ENCODE measurements at regions not wholly inside any gene's neighbourhood (a gene's known extent, or its start where the extent isn't known, plus 50 kb on each side); places are given as distances from the start of the nearest gene placed in this dataset.
"Not testable (repeated sequence)": the region's sequence is repeated elsewhere in the genome, so short reads cannot be mapped to it uniquely, and the experiment has no call there.

GRCh38 chrX:104513162-104513561 is 52.8 kb upstream of the IL1RAPL2 start:
- no peak for DNase-seq

DNA sequence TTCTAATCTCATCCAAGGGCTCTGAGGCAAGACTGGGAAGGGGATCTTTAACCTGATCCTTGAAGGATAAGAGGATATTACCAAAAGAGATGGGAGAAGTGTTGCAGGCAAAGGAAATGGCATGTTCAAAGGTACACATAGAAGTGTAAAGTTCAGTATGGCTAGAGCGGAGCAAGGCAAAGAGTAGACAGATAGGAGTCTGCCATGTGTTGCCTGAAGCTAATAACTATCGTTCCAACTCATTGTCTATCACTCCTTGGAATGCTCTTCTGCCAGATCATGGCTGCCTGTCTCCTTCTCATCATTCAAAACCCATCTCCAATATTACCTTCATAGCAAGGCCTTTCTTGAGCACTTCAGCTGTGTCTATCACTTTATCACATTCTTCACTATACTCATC is 55.2 kb upstream of the IL1RAPL2 start:
- no peak for DNase-seq

GRCh38 chrX:104502460-104502859 is 63.5 kb upstream of the IL1RAPL2 start:
- DNase-seq, result no peak

- no peak for DNase-seq
Measured at GRCh38 chrX:104488811-104489210, 77.2 kb upstream of the IL1RAPL2 start.

GRCh38 chrX:104486691-104487090 is 79.3 kb upstream of the IL1RAPL2 start:
- no peak for DNase-seq

DNA sequence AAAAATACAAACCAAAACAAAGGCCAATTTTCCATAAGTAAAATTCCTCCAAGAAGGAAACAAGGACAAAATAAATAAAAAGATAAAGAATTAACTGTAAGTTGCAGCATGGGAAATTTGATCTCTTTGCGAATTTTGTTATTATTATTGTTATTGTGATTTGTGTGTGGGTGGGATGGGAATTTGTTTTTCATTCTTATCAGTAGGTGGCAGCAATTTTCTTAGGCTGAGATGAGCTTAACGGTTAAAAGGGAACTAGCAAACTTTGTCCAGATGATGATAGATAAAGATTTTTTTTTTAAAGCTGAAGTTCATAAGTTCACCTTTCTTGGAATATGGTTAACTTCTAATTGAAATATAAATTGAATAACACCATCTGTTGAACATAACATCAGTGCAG is 83.2 kb upstream of the IL1RAPL2 start:
- DNase-seq, result no peak

GRCh38 chrX:104469771-104470170 is 96.2 kb upstream of the IL1RAPL2 start:
- DNase-seq, result no peak

GRCh38 chrX:104459796-104460195 is 106.2 kb upstream of the IL1RAPL2 start:
- DNase-seq, result no peak

- not testable (repeated sequence) for DNase-seq
Measured at GRCh38 chrX:104457130-104457529, 108.9 kb upstream of the IL1RAPL2 start.

DNA sequence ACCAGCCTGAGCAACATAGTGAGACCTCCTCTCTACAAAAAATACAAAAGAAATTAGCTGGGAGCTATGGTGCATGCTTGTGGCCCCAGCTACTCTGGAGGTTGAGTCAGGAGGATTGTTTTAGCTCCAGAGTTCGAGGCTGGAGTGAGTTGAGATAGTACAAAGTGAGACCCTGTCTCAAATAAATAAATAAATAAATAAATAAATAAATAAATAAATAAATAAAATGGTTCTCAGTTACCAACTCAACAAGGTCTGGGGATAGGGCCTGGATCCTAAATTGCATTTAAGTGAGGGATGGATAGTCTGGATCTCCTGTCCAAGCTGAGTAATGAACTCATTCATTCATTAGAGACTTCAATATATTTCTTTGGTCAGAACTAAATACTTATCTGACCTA is 115.7 kb upstream of the IL1RAPL2 start:
- DNase-seq, result no peak

DNA sequence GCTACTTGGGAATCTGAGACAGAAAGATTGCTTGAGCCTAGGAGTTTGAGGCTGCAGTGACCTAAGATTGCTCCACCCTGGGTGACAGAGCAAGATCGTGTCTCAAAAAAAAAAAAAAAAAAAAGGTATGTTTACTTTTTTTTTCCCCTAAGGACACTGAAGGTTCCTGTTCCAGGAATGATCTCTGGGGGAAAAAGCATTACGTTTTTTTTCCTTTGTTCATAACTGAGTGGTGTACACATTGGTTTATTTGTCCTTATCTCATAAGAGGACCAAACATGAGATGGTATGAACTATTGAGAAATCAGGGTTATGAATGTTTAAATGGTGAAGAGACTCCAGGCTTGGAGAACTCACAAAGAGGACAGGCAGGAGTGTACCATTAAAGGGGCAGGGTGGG is 120.4 kb upstream of the IL1RAPL2 start:
- no peak for DNase-seq

DNA sequence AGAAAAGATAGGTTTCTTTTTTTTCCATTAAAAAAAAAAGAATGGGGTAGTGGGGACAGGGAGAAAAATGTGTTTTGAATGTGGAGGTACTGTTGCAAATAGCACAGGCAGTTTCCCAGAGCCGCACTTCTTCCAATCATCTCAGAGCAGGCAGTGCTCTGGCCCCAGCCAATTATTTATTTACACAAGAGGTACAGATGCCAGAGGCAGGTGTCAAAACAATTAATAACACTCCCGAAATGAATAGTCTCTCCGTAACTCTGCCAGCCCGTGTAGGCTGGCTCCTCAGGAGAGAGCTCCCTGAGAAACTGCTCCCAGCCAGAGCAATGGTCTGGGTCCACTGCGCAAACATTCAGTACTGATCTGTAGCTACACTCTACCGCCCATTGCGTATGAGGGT is 130.8 kb upstream of the IL1RAPL2 start:
- no peak for DNase-seq

- no peak for DNase-seq
Measured at GRCh38 chrX:104432321-104432720, 133.7 kb upstream of the IL1RAPL2 start.

GRCh38 chrX:104430742-104431119 is 135.3 kb upstream of the IL1RAPL2 start:
- no peak for DNase-seq

GRCh38 chrX:104430072-104430741 is 135.8 kb upstream of the IL1RAPL2 start:
- no peak for DNase-seq

- no peak for DNase-seq
Measured at GRCh38 chrX:104428231-104428630, 137.8 kb upstream of the IL1RAPL2 start.

- no peak for DNase-seq
Measured at GRCh38 chrX:104427693-104428092, 138.3 kb upstream of the IL1RAPL2 start.

DNA sequence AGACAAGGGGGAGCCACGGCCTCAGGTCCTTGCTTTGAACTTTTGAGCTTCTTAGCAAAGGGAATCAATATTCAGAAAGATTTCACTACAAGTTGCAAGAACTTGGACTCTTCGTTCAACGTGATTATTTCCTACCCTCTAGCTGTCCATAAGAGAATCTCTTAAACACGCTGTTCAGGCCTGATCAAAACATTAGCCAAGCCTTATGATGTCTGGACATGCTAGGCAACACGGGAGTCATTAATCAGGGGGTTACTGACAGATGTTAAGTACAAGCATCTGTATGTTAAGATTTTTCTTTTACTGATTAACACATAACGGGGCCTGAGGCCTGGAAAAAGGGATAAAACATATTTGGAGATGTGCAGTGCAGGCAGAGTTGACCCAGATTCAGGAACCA is 138.9 kb upstream of the IL1RAPL2 start:
- no peak for DNase-seq

- no peak for DNase-seq
Measured at GRCh38 chrX:104420907-104421306, 145.1 kb upstream of the IL1RAPL2 start.

DNA sequence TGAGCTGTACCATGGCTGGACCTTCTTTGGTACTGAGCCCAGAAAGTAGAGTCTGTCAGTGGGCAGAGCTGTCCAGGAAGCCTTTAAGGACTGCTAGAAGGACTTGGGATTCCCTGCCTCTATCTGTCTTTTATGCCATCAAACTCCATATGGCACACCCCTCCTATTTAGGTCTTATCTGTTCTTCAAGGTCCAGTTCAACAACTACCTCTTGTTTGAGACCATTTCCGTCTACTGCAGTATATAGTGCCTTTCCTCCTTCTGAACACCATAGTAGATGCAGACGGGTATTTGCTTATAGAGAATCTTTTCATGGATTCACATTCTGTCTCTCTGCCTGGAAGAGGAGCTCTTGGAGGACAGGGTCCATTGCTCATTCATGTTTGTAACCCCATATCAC is 146.1 kb upstream of the IL1RAPL2 start:
- no peak for DNase-seq

DNA sequence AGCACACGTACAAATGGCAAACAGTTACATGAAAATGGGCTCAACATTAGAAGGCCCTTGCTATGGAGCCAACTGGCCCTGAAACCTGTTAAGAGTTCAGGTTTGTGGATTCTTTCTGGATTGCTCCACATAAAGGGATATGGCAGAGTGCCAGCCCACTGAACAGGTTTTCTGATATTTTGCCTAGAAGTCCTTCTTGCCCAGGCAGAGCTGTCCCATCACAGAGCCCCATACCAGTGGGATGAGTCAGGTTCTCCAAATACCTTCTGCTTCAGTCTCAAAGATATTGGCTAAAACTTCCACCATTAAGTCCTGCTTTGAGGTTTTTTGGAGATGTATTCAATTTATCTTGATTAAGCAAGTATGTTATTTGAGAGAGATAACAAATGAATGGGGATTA is 146.8 kb upstream of the IL1RAPL2 start:
- DNase-seq, result no peak

DNA sequence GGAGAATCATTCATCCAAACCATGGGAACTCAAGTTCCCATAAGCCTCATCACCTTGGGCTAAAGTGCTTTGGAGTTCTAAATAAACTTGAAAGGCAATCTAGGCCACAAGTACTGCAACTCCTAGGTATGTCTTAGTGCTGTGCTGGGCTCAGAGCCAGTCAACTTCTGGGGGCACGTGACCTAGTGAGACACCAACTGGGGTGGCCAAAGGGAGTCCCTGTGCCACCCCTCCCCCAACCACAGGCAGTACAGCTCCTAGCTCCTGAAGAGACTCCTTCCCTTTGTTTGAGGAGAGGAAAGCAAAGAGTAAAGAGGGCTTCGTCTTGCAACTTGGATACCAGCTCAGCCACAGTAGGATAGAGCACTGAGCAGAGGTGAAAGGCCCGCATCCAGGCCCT is 154.2 kb upstream of the IL1RAPL2 start:
- no peak for DNase-seq

GRCh38 chrX:104400387-104400786 is 145.7 kb upstream of the ESX1 start:
- no peak for DNase-seq

- no peak for DNase-seq
Measured at GRCh38 chrX:104392350-104392749, 137.6 kb upstream of the ESX1 start.

DNA sequence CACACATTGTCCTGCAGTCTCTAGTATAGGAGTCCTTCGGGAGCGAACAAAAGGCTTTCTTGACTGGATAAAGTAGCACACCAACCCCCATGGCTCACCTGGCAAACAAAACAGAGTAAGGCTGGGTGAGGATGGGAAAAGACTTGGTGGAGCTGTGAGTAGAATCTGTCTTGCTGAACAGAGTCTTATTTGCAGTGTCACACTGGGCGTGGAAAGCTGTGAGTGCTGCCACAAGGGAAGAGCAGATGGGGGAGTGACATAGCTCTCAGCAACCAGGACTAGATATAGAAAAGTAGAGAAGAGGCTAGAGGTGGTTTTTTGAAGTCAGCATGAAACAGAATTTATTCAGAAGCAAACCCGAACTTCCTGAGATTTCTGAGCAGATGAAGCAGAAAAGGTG is 137.2 kb upstream of the ESX1 start:
- DNase-seq, result no peak

GRCh38 chrX:104376937-104377336 is 122.2 kb upstream of the ESX1 start:
- no peak for DNase-seq

Measured in activated effector memory CD4-positive, alpha-beta T cell treated with anti-CD3 and anti-CD28 coated beads, Interleukin-2, amount 50 U/mL, for 16 hours (primary cell).